ENCODE measurements at regions not wholly inside any gene's neighbourhood (a gene's known extent, or its start where the extent isn't known, plus 50 kb on each side); places are given as distances from the start of the nearest gene placed in this dataset.

- H3K27ac ChIP-seq (ENCODE audit: insufficient read depth, low read length), result no peak overlapping the region
- intact Hi-C loops (cut with micrococcal nuclease), result no loop called here
- POLR2A ChIA-PET (ENCODE audit: unreplicated experiment), result no interaction called here
Measured at GRCh38 chr9:85246541-85246940, 495.2 kb downstream of the AGTPBP1 start.

More at GRCh38 chr9:85246541-85246940, 495.2 kb downstream of the AGTPBP1 start:
- Histone ChIP-seq H3K56ac (ENCODE audit: extremely low read depth, insufficient read depth, low read length) (no peak overlapping the region), H2BK5ac (ENCODE audit: low read depth, low read length, poor library complexity, severe bottlenecking) (no peak overlapping the region), H3K9ac (ENCODE audit: low read depth, low read length) (no peak overlapping the region), H3K18ac (ENCODE audit: low read depth, low read length) (no peak overlapping the region), H3K4me1 (ENCODE audit: control insufficient read depth, insufficient read depth, low read length) (no peaks in the 10 kb centered on the region), H4K8ac (ENCODE audit: low read depth in 2 of 2, low read length in 2 of 2) (no peak overlapping the region), H4K91ac (ENCODE audit: insufficient read depth, low read depth, low read length) (no peak overlapping the region), H3K14ac (replicated peaks; ENCODE audit: low read depth, low read length) (no peak overlapping the region), H2BK120ac (ENCODE audit: low read depth, low read length) (no peak overlapping the region), H3K27me3 (ENCODE audit: control insufficient read depth, insufficient read depth, low read length) (no peaks in the 10 kb centered on the region), H4K5ac (ENCODE audit: low read depth, low read length) (no peak overlapping the region), H2AK9ac (replicated peaks; ENCODE audit: low read depth, low read length, poor library complexity) (no peak overlapping the region), H2BK20ac (ENCODE audit: low read depth, low read length) (no peak overlapping the region), H3K79me1 (ENCODE audit: low read depth in 1 of 2, low read length in 2 of 2) (no peaks in the 10 kb centered on the region), H3K4me3 (ENCODE audit: insufficient read depth, low read depth, low read length) (no peak overlapping the region), H3K9me1 (ENCODE audit: insufficient read depth, low read length) (no peaks in the 10 kb centered on the region), H3K23ac (ENCODE audit: low read depth, low read length) (no peak overlapping the region), H3K4ac (ENCODE audit: low read depth, low read length) (no peak overlapping the region), H2AFZ (replicated peaks; ENCODE audit: low read length, poor library complexity) (no peak overlapping the region), H2BK15ac (ENCODE audit: low read depth, low read length) (no peak overlapping the region), H3K4me2 (ENCODE audit: low read depth, low read length) (no peak overlapping the region), H3K36me3 (ENCODE audit: control insufficient read depth, insufficient read depth, low read length) (no peaks in the 10 kb centered on the region), H2AK5ac (ENCODE audit: low read depth, low read length) (no peak overlapping the region), H4K20me1 (ENCODE audit: insufficient read depth, low read length) (no peaks in the 10 kb centered on the region), H3K9me3 (ENCODE audit: control insufficient read depth, insufficient read depth, low read length) (peaks cover 14% of the 10 kb centered on the region; the same call in 1 of the 2 replicates)
- no peak for TF ChIP-seq MXI1 (IDR thresholded peaks at IDR 0.05; ENCODE audit: borderline replicate concordance, low read depth, low read length)
- no peak for TF ChIP-seq NFE2L2 (IDR thresholded peaks at IDR 0.05; ENCODE audit: low read depth, low read length)
- no peak for TF ChIP-seq USF2 (IDR thresholded peaks at IDR 0.05; ENCODE audit: low read depth, low read length)
- TF ChIP-seq MAFK (IDR thresholded peaks at IDR 0.05; ENCODE audit: low read depth, low read length), result no peak
- TF ChIP-seq MAZ (IDR thresholded peaks at IDR 0.05; ENCODE audit: borderline replicate concordance, low read depth, low read length), result no peak
- TF ChIP-seq CTCF (conservative IDR thresholded peaks at IDR 0.05; ENCODE audit: low read depth, low read length), result no peak
- TF ChIP-seq BHLHE40 (IDR thresholded peaks at IDR 0.05; ENCODE audit: low read depth, low read length), result no peak
- no peak for TF ChIP-seq FOS (IDR thresholded peaks at IDR 0.05; ENCODE audit: low read depth, low read length)
- no peak for TF ChIP-seq RCOR1 (IDR thresholded peaks at IDR 0.05; ENCODE audit: insufficient replicate concordance, low read length)
- TF ChIP-seq CHD1 (IDR thresholded peaks at IDR 0.05; ENCODE audit: low read depth, low read length), result no peak
- no peak for TF ChIP-seq ELK1 (IDR thresholded peaks at IDR 0.05; ENCODE audit: borderline replicate concordance, low read depth, low read length)
- no peak for TF ChIP-seq POLR2A (IDR thresholded peaks at IDR 0.05; ENCODE audit: low read depth, low read length)
- TF ChIP-seq CEBPB (IDR thresholded peaks at IDR 0.05; ENCODE audit: low read depth, low read length), result no peak
- no peak for TF ChIP-seq RAD21 (IDR thresholded peaks at IDR 0.05; ENCODE audit: low read length)
- no peak for DNase-seq
- in situ Hi-C loops (cut with MboI; ENCODE audit: low sequenced_read_pairs) (no loop called here), dilution Hi-C loops (cut with HindIII; ENCODE audit: low sequenced_read_pairs, unreplicated experiment) (no loop called here)
- CTCF ChIA-PET, result no interaction called here
- BruUV-seq (replicated peaks), result no TSS peak
- 17% methylated on average over 1 of the region's 7 CpGs; no CpG with 5 or more reads in 1 of the 2 experiments for WGBS, 2 experiments (ENCODE audit: extremely low coverage in 2 of 2, insufficient read length in 1 of 2)
- no peak for ATAC-seq (ENCODE audit: low read depth)
